ENCODE measurements at regions not wholly inside any gene's neighbourhood (a gene's known extent, or its start where the extent isn't known, plus 50 kb on each side); places are given as distances from the start of the nearest gene placed in this dataset.
"Not testable (repeated sequence)": the region's sequence is repeated elsewhere in the genome, so short reads cannot be mapped to it uniquely, and the experiment has no call there.

GRCh38 chr21:35982717-35983116 lies 77.6 kb downstream of the SETD4 start:
- TF ChIP-seq POLR2A (IDR thresholded peaks at IDR 0.05) (no peak), CTCF (IDR thresholded peaks at IDR 0.05 in 4 of 5, conservative IDR thresholded peaks at IDR 0.05 in 1 of 5) (no peak)
- Histone ChIP-seq H3K4me3 (no peak overlapping the region), H3K27ac (no peak overlapping the region), H3K4me1 (no peaks in the 10 kb centered on the region), H3K27me3 (no peaks in the 10 kb centered on the region), H3K9me3 (no peaks in the 10 kb centered on the region), H3K36me3 (no peaks in the 10 kb centered on the region)
- in situ Hi-C loops (cut with MboI; ENCODE audit: low sequenced_read_pairs in 4 of 4): no loop called here
- DNase-seq: no peak
- intact Hi-C loops (cut with DNase I; ENCODE audit: low total_unique reads): no loop called here
- ATAC-seq: no peak

GRCh38 chr21:35981514-35982070 lies 78.7 kb downstream of the SETD4 start:
- Histone ChIP-seq H3K4me1 (no peaks in the 10 kb centered on the region), H3K27ac (no peak overlapping the region), H3K36me3 (no peaks in the 10 kb centered on the region), H3K27me3 (no peaks in the 10 kb centered on the region), H3K4me3 (no peak overlapping the region), H3K9me3 (no peaks in the 10 kb centered on the region)
- DNase-seq: no peak
- intact Hi-C loops (cut with DNase I; ENCODE audit: low total_unique reads): no loop called here
- in situ Hi-C loops (cut with MboI; ENCODE audit: low sequenced_read_pairs in 4 of 4): no loop called here
- no peak for ATAC-seq
- TF ChIP-seq CTCF (IDR thresholded peaks at IDR 0.05 in 4 of 5, conservative IDR thresholded peaks at IDR 0.05 in 1 of 5): no peak

GRCh38 chr21:35980821-35981220 lies 79.5 kb downstream of the SETD4 start:
- H3K36me3 ChIP-seq: no peaks in the 10 kb centered on the region
- H3K4me3 ChIP-seq: no peak overlapping the region
- H3K9me3 ChIP-seq: no peaks in the 10 kb centered on the region
- intact Hi-C loops (cut with DNase I; ENCODE audit: low total_unique reads): no loop called here
- H3K27ac ChIP-seq: no peak overlapping the region
- H3K27me3 ChIP-seq: no peaks in the 10 kb centered on the region
- ATAC-seq (no peak), DNase-seq (no peak)
- TF ChIP-seq POLR2A (IDR thresholded peaks at IDR 0.05) (no peak), CTCF (IDR thresholded peaks at IDR 0.05 in 4 of 5, conservative IDR thresholded peaks at IDR 0.05 in 1 of 5) (no peak)
- no peaks in the 10 kb centered on the region for H3K4me1 ChIP-seq
- in situ Hi-C loops (cut with MboI; ENCODE audit: low sequenced_read_pairs in 4 of 4): no loop called here

- H3K27me3 ChIP-seq; ATAC-seq; in situ Hi-C loops (cut with MboI; ENCODE audit: low sequenced_read_pairs in 4 of 4); H3K9me3 ChIP-seq; DNase-seq; H3K4me3 ChIP-seq; H3K36me3 ChIP-seq; H3K4me1 ChIP-seq; H3K27ac ChIP-seq; intact Hi-C loops (cut with DNase I; ENCODE audit: low total_unique reads): not testable (repeated sequence)
Observed at GRCh38 chr21:35977860-35978259, 82.5 kb downstream of the SETD4 start.

GRCh38 chr21:35976929-35977328 lies 83.4 kb downstream of the SETD4 start:
- Histone ChIP-seq H3K27me3 (no peaks in the 10 kb centered on the region), H3K9me3 (no peaks in the 10 kb centered on the region), H3K4me3 (no peak overlapping the region), H3K36me3 (no peaks in the 10 kb centered on the region), H3K27ac (no peak overlapping the region), H3K4me1 (no peaks in the 10 kb centered on the region)
- TF ChIP-seq CTCF (IDR thresholded peaks at IDR 0.05 in 4 of 5, conservative IDR thresholded peaks at IDR 0.05 in 1 of 5): no peak
- TF ChIP-seq POLR2A (IDR thresholded peaks at IDR 0.05): no peak
- intact Hi-C loops (cut with DNase I; ENCODE audit: low total_unique reads): no loop called here
- in situ Hi-C loops (cut with MboI; ENCODE audit: low sequenced_read_pairs in 4 of 4): no loop called here
- ATAC-seq: no peak
- DNase-seq: no peak
